ENCODE measurements at regions not wholly inside any gene's neighbourhood (a gene's known extent, or its start where the extent isn't known, plus 50 kb on each side); places are given as distances from the start of the nearest gene placed in this dataset.

GRCh38 chr18:22605736-22606135 lies 188.0 kb upstream of the CTAGE1 start:
- TF ChIP-seq CTCF (conservative IDR thresholded peaks at IDR 0.05; ENCODE audit: low read depth, low read length) (no peak), EZH2 (IDR thresholded peaks at IDR 0.05; ENCODE audit: borderline replicate concordance, low read depth, low read length, poor library complexity, severe bottlenecking) (no peak)
